ENCODE measurements at regions not wholly inside any gene's neighbourhood (a gene's known extent, or its start where the extent isn't known, plus 50 kb on each side); places are given as distances from the start of the nearest gene placed in this dataset.

GRCh38 chr1:177383715-177384114 is 213.0 kb downstream of the BRINP2 start:
- Histone ChIP-seq H3K36me3 (no peaks in the 10 kb centered on the region), H3K27ac (no peak overlapping the region), H3K27me3 (replicated peaks; ENCODE audit: insufficient read depth) (no peaks in the 10 kb centered on the region), H3K4me1 (replicated peaks) (no peaks in the 10 kb centered on the region), H3K9me3 (no peaks in the 10 kb centered on the region), H3K4me3 (no peak overlapping the region)
- TF ChIP-seq CTCF (IDR thresholded peaks at IDR 0.05) (no peak), POLR2AphosphoS5 (IDR thresholded peaks at IDR 0.05) (no peak), POLR2A (IDR thresholded peaks at IDR 0.05) (no peak)
- no peak for DNase-seq (ENCODE audit: low spot score)
- intact Hi-C loops (cut with DNase I): no loop called here
- 82% methylated on average over 1 of the region's 1 CpG for WGBS

- DNase-seq (ENCODE audit: low spot score): no peak
- H3K4me1 ChIP-seq (replicated peaks): no peaks in the 10 kb centered on the region
- no peaks in the 10 kb centered on the region for H3K36me3 ChIP-seq
- intact Hi-C loops (cut with DNase I): no loop called here
- WGBS: 85% methylated on average over 2 of the region's 2 CpGs
- H3K4me3 ChIP-seq: no peak overlapping the region
- no peak for TF ChIP-seq POLR2A (IDR thresholded peaks at IDR 0.05)
- no peak for TF ChIP-seq POLR2AphosphoS5 (IDR thresholded peaks at IDR 0.05)
- TF ChIP-seq CTCF (IDR thresholded peaks at IDR 0.05): no peak
- H3K27ac ChIP-seq: no peak overlapping the region
- H3K27me3 ChIP-seq (replicated peaks; ENCODE audit: insufficient read depth): no peaks in the 10 kb centered on the region
- no peaks in the 10 kb centered on the region for H3K9me3 ChIP-seq
These were observed 207.1 kb downstream of the BRINP2 start for GRCh38 chr1:177377866-177378265.

- no peaks in the 10 kb centered on the region for H3K9me3 ChIP-seq
- TF ChIP-seq POLR2AphosphoS5 (IDR thresholded peaks at IDR 0.05) (no peak), CTCF (IDR thresholded peaks at IDR 0.05) (no peak), POLR2A (IDR thresholded peaks at IDR 0.05) (no peak)
- no peak overlapping the region for H3K27ac ChIP-seq
- no peaks in the 10 kb centered on the region for H3K4me1 ChIP-seq (replicated peaks)
- no peak overlapping the region for H3K4me3 ChIP-seq
- no peaks in the 10 kb centered on the region for H3K36me3 ChIP-seq
- DNase-seq (ENCODE audit: low spot score): no peak
- no peaks in the 10 kb centered on the region for H3K27me3 ChIP-seq (replicated peaks; ENCODE audit: insufficient read depth)
- intact Hi-C loops (cut with DNase I): no loop called here
These were observed 197.5 kb downstream of the BRINP2 start for GRCh38 chr1:177368255-177368654.

- WGBS: 80% methylated on average over 2 of the region's 2 CpGs
- H3K27me3 ChIP-seq (replicated peaks; ENCODE audit: insufficient read depth): no peaks in the 10 kb centered on the region
- no peaks in the 10 kb centered on the region for H3K36me3 ChIP-seq
- intact Hi-C loops (cut with DNase I): no loop called here
- no peaks in the 10 kb centered on the region for H3K9me3 ChIP-seq
- no peak for TF ChIP-seq POLR2A (IDR thresholded peaks at IDR 0.05)
- no peak for TF ChIP-seq POLR2AphosphoS5 (IDR thresholded peaks at IDR 0.05)
- no peak for TF ChIP-seq CTCF (IDR thresholded peaks at IDR 0.05)
- H3K4me3 ChIP-seq: no peak overlapping the region
- H3K4me1 ChIP-seq (replicated peaks): no peaks in the 10 kb centered on the region
- no peak overlapping the region for H3K27ac ChIP-seq
- no peak for DNase-seq (ENCODE audit: low spot score)
These were observed 195.3 kb downstream of the BRINP2 start for GRCh38 chr1:177366091-177366490.

- Histone ChIP-seq H3K27me3 (replicated peaks; ENCODE audit: insufficient read depth) (no peaks in the 10 kb centered on the region), H3K9me3 (no peaks in the 10 kb centered on the region), H3K36me3 (no peaks in the 10 kb centered on the region), H3K27ac (no peak overlapping the region), H3K4me1 (replicated peaks) (no peaks in the 10 kb centered on the region), H3K4me3 (no peak overlapping the region)
- intact Hi-C loops (cut with DNase I): no loop called here
- no peak for DNase-seq (ENCODE audit: low spot score)
- WGBS: 77% methylated on average over 2 of the region's 2 CpGs
- TF ChIP-seq CTCF (IDR thresholded peaks at IDR 0.05) (no peak), POLR2AphosphoS5 (IDR thresholded peaks at IDR 0.05) (no peak), POLR2A (IDR thresholded peaks at IDR 0.05) (no peak)
These were observed 190.0 kb downstream of the BRINP2 start for GRCh38 chr1:177360791-177361190.
